GM19351 (cell line): ENCODE measurements at regions not wholly inside any gene's neighbourhood (a gene's known extent, or its start where the extent isn't known, plus 50 kb on each side); places are given as distances from the start of the nearest gene placed in this dataset.

Experiments
- ATAC-seq: cut with Tn5 transposase; IDR thresholded peaks from one replicate; pipeline ENCODE4 v1.9.1; 2021; ENCODE audit warnings: mild to moderate bottlenecking, moderate library complexity; ENCODE audit not compliant: unreplicated experiment

- no peak for ATAC-seq
Measured at GRCh38 chr1:59018860-59019259, 235.0 kb upstream of the JUN start.

GRCh38 chr1:59020151-59020997 lies 236.5 kb upstream of the JUN start:
- peak; percentile 97 for ATAC-seq

- no peak for ATAC-seq
Measured at GRCh38 chr1:59022199-59022598, 238.4 kb upstream of the JUN start.

- ATAC-seq: no peak
Measured at GRCh38 chr1:59022799-59023198, 239.0 kb upstream of the JUN start.

GRCh38 chr1:59025201-59025600 lies 241.4 kb upstream of the JUN start:
- ATAC-seq: no peak

GRCh38 chr1:59025898-59026426 lies 242.1 kb upstream of the JUN start:
- ATAC-seq: peak; percentile 87

- ATAC-seq: peak; percentile 24
Measured at GRCh38 chr1:59026472-59026948, 242.7 kb upstream of the JUN start.

GRCh38 chr1:59027177-59027576 lies 243.3 kb upstream of the JUN start:
- no peak for ATAC-seq

- ATAC-seq: no peak
Measured at GRCh38 chr1:59028048-59028447, 244.2 kb upstream of the JUN start.

- no peak for ATAC-seq
Measured at GRCh38 chr1:59029411-59030167, 245.7 kb upstream of the JUN start.

GRCh38 chr1:59032228-59032627 lies 248.4 kb upstream of the JUN start:
- ATAC-seq: no peak

- ATAC-seq: no peak
Measured at GRCh38 chr1:59033761-59034160, 249.9 kb upstream of the JUN start.

- no peak for ATAC-seq
Measured at GRCh38 chr1:59034925-59035324, 251.1 kb upstream of the JUN start.

GRCh38 chr1:59039551-59039950 lies 255.7 kb upstream of the JUN start:
- ATAC-seq: no peak

GRCh38 chr1:59040486-59040885 lies 256.4 kb upstream of the FGGY start:
- ATAC-seq: no peak

GRCh38 chr1:59041646-59042277 lies 255.1 kb upstream of the FGGY start:
- ATAC-seq: no peak

- no peak for ATAC-seq
Measured at GRCh38 chr1:59043796-59044195, 253.1 kb upstream of the FGGY start.

GRCh38 chr1:59044535-59045121 lies 252.3 kb upstream of the FGGY start:
- ATAC-seq: no peak

- no peak for ATAC-seq
Measured at GRCh38 chr1:59045137-59045536, 251.8 kb upstream of the FGGY start.

GRCh38 chr1:59045636-59046035 lies 251.3 kb upstream of the FGGY start:
- peak; percentile 35 for ATAC-seq

- ATAC-seq: peak; percentile 12
Measured at GRCh38 chr1:59046134-59046533, 250.8 kb upstream of the FGGY start.
